Fibroblast of lung (primary cell): ENCODE measurements at regions not wholly inside any gene's neighbourhood (a gene's known extent, or its start where the extent isn't known, plus 50 kb on each side); places are given as distances from the start of the nearest gene placed in this dataset.
A peak's percentile ranks its signal among the peaks of the same experiment; 100 is the strongest.

ENCODE experiments used
- DNase-seq, 2 donors: peaks; one replicate each; pipeline versions ENCODE4 v3.0.0 to v3.0.0-alpha.2; 2010; ENCODE audit warnings: low read depth in 2 of 2
- H2AFZ ChIP-seq: 2 replicates; pipeline ENCODE4 v1.5.1; 2012; ENCODE audit warnings: low read length, control low read depth, inconsistent platforms
- H3K27ac ChIP-seq: 2 replicates; pipeline ENCODE4 v1.5.1; 2011; ENCODE audit warnings: low read length, control low read depth; ENCODE audit not compliant: insufficient read depth
- H3K27me3 ChIP-seq: 2 replicates; pipeline ENCODE4 v1.5.1; 2011; ENCODE audit warnings: mild to moderate bottlenecking, low read length; ENCODE audit not compliant: control insufficient read depth, insufficient read depth
- H3K36me3 ChIP-seq: 2 replicates; pipeline ENCODE4 v1.5.1; 2011; ENCODE audit warnings: low read length; ENCODE audit not compliant: control insufficient read depth, insufficient read depth
- H3K4me1 ChIP-seq: 2 replicates; pipeline ENCODE4 v1.5.1; 2011; ENCODE audit warnings: low read length; ENCODE audit not compliant: control insufficient read depth, insufficient read depth; ENCODE audit errors: extremely low read depth
- H3K4me2 ChIP-seq: 2 replicates; pipeline ENCODE4 v1.5.1; 2011; ENCODE audit warnings: low read length, control low read depth; ENCODE audit not compliant: insufficient read depth; ENCODE audit errors: extremely low read depth
- H3K4me3 ChIP-seq, 4 experiments: fragments of 200-600 bp in 1 of 4; sonication (generic) in 1 of 4; replicated peaks in 1 of 4; 2 replicates each; pipeline ENCODE4 v1.5.1; 2011 to 2016; ENCODE audit warnings: low read length in 4 of 4, low read depth in 3 of 4, mild to moderate bottlenecking in 3 of 4, control low read depth in 2 of 4, inconsistent platforms in 1 of 4, mixed read lengths in 1 of 4; ENCODE audit not compliant: insufficient read depth in 1 of 4; ENCODE audit errors: control extremely low read depth in 1 of 4
- H3K79me2 ChIP-seq: 2 replicates; pipeline ENCODE4 v1.5.1; 2012; ENCODE audit warnings: mild to moderate bottlenecking, low read length, inconsistent platforms; ENCODE audit not compliant: control insufficient read depth, insufficient read depth
- H3K9ac ChIP-seq: 2 replicates; pipeline ENCODE4 v1.5.1; 2011; ENCODE audit warnings: mild to moderate bottlenecking, low read length, control low read depth; ENCODE audit not compliant: insufficient read depth
- H3K9me3 ChIP-seq: 2 replicates; pipeline ENCODE4 v1.5.1; 2012; ENCODE audit warnings: low read depth, low read length; ENCODE audit not compliant: control insufficient read depth, insufficient read depth
- H4K20me1 ChIP-seq: 2 replicates; pipeline ENCODE4 v1.5.1; 2011; ENCODE audit warnings: low read length; ENCODE audit not compliant: control insufficient read depth, insufficient read depth; ENCODE audit errors: extremely low read depth
- EZH2 ChIP-seq: IDR thresholded peaks from 2 replicates; pipeline ENCODE4 v1.5.1; 2012; ENCODE audit warnings: low read length, control low read depth, mild to moderate bottlenecking; ENCODE audit errors: missing control alignments
- TF ChIP-seq, protein P1 (sequence below), 2 donors: IDR thresholded peaks in 1 of 2; conservative IDR thresholded peaks in 1 of 2; 1 replicate in 1 of 2; 2 replicates in 1 of 2; pipeline ENCODE4 v1.5.1; 2011 to 2012; ENCODE audit warnings: low read length in 2 of 2, control low read depth in 1 of 2, inconsistent platforms in 1 of 2, low read depth in 1 of 2, mild to moderate bottlenecking in 1 of 2

DNA sequence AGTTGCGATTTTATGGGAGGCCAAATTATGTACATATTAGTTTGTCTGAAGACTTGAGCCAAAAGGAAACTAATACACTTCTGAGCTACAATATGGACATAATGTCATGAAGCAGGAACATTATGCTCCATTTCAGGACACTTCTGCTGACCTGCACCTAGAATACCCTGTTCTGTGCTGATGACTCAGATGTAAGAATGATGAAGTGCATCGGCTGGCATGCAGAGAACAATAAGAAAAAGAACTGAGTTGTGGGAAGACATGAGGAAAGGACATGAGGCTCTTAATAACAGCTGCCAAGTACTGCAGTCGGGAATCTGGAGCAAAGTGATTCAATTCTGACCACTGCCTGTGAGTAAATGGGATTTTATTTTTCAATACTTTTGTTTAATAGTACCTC, 192.9 kb upstream of the VSTM2A start:
- DNase-seq = peak; percentile 9 to 27
- Histone ChIP-seq H3K27me3 (no peaks in the 10 kb centered on the region), H3K36me3 (no peaks in the 10 kb centered on the region), H3K9ac (no peak overlapping the region), H3K4me2 (no peak overlapping the region), H3K4me3 (no peak overlapping the region), H3K4me1 (no peaks in the 10 kb centered on the region), H3K27ac (no peak overlapping the region), H3K79me2 (no peaks in the 10 kb centered on the region), H3K9me3 (no peaks in the 10 kb centered on the region), H2AFZ (no peak overlapping the region), H4K20me1 (no peaks in the 10 kb centered on the region)
- TF ChIP-seq, protein P1, sequence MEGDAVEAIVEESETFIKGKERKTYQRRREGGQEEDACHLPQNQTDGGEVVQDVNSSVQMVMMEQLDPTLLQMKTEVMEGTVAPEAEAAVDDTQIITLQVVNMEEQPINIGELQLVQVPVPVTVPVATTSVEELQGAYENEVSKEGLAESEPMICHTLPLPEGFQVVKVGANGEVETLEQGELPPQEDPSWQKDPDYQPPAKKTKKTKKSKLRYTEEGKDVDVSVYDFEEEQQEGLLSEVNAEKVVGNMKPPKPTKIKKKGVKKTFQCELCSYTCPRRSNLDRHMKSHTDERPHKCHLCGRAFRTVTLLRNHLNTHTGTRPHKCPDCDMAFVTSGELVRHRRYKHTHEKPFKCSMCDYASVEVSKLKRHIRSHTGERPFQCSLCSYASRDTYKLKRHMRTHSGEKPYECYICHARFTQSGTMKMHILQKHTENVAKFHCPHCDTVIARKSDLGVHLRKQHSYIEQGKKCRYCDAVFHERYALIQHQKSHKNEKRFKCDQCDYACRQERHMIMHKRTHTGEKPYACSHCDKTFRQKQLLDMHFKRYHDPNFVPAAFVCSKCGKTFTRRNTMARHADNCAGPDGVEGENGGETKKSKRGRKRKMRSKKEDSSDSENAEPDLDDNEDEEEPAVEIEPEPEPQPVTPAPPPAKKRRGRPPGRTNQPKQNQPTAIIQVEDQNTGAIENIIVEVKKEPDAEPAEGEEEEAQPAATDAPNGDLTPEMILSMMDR (conservative IDR thresholded peaks at IDR 0.05 in 1 of 2, IDR thresholded peaks at IDR 0.05 in 1 of 2; ENCODE audit: low read depth in 1 of 2, low read length in 2 of 2) = no peak
- no peak for TF ChIP-seq EZH2

DNA sequence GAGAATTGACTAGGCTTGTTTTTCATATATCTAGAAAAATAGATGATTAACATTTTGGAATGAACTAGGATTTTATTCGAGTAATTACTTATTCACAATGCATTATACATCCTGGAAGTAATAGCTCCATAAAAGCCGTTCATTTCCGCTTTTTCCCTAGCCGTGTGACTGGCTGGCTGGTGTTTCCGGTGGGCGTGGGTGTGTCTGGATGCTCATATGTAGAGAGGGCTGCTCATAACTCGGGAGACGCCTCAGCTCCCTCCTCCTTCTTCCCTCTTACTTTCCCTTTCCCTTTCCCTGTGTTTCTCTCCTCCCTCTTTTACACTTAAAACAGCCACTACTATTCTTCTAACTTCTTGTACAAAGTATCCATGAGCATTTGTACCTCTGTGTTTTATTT, 187.7 kb upstream of the VSTM2A start:
- Histone ChIP-seq H3K27ac (no peak overlapping the region), H3K9me3 (no peaks in the 10 kb centered on the region), H3K79me2 (no peaks in the 10 kb centered on the region), H2AFZ (no peak overlapping the region), H3K4me2 (no peak overlapping the region), H4K20me1 (no peaks in the 10 kb centered on the region), H3K9ac (no peak overlapping the region), H3K36me3 (no peaks in the 10 kb centered on the region), H3K27me3 (no peaks in the 10 kb centered on the region), H3K4me1 (no peaks in the 10 kb centered on the region), H3K4me3 (no peak overlapping the region)
- DNase-seq = no peak
- TF ChIP-seq, protein P1 (conservative IDR thresholded peaks at IDR 0.05 in 1 of 2, IDR thresholded peaks at IDR 0.05 in 1 of 2; ENCODE audit: low read depth in 1 of 2, low read length in 2 of 2) = no peak
- no peak for TF ChIP-seq EZH2

DNA sequence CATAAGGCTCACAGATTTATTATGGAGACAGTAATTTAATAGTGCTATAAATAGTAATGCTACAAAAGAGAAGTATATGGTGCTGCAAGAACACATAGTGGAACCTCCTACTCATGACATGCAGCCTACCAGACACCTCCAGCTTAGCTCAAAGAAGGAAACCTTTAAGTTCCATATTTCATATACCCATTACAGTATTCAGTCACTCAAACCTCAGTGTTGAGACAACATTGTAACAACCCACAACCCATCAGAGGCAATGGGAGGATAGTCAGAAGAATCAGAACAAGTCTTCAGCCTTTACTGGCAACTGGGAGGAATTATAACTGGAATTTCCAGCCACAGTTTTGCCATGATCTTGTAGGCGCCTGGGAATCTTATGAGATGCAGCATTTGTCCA, 186.3 kb upstream of the VSTM2A start:
- Histone ChIP-seq H4K20me1 (no peaks in the 10 kb centered on the region), H3K9me3 (no peaks in the 10 kb centered on the region), H3K9ac (no peak overlapping the region), H2AFZ (no peak overlapping the region), H3K27me3 (no peaks in the 10 kb centered on the region), H3K4me2 (no peak overlapping the region), H3K79me2 (no peaks in the 10 kb centered on the region), H3K27ac (no peak overlapping the region), H3K4me1 (no peaks in the 10 kb centered on the region), H3K36me3 (no peaks in the 10 kb centered on the region), H3K4me3 (no peak overlapping the region)
- DNase-seq = no peak
- TF ChIP-seq, protein P1 (conservative IDR thresholded peaks at IDR 0.05 in 1 of 2, IDR thresholded peaks at IDR 0.05 in 1 of 2; ENCODE audit: low read depth in 1 of 2, low read length in 2 of 2) = no peak
- TF ChIP-seq EZH2 = no peak
